Mesothelial cell of epicardium (in vitro differentiated cells): ENCODE measurements at regions not wholly inside any gene's neighbourhood (a gene's known extent, or its start where the extent isn't known, plus 50 kb on each side); places are given as distances from the start of the nearest gene placed in this dataset.

Source experiments
- DNase-seq, 2 experiments: peaks; one replicate each; pipeline ENCODE4 v3.0.0; 2021; ENCODE audit warnings: low spot score in 2 of 2; ENCODE audit not compliant: unreplicated experiment in 2 of 2
- H3K27ac Mint-ChIP-seq: 2 replicates; pipeline ENCODE4 v1.8.0; 2021; ENCODE audit warnings: mixed read lengths
- H3K27me3 Mint-ChIP-seq: 2 replicates; pipeline ENCODE4 v1.8.0; 2021; ENCODE audit warnings: low read depth, mixed read lengths
- H3K36me3 Mint-ChIP-seq: 2 replicates; pipeline ENCODE4 v1.8.0; 2021; ENCODE audit warnings: mixed read lengths
- H3K4me1 Mint-ChIP-seq: 2 replicates; pipeline ENCODE4 v1.8.0; 2021; ENCODE audit warnings: mixed read lengths
- H3K4me3 Mint-ChIP-seq: 2 replicates; pipeline ENCODE4 v1.8.0; 2021; ENCODE audit warnings: mild to moderate bottlenecking, moderate library complexity, mixed read lengths
- H3K9me3 Mint-ChIP-seq: 2 replicates; pipeline ENCODE4 v1.8.0; 2021; ENCODE audit warnings: mixed read lengths
- TF ChIP-seq, protein P1 (sequence below): fragments of 200-600 bp; sonication (generic); IDR thresholded peaks from one replicate; pipeline ENCODE4 v1.5.0; 2021; ENCODE audit warnings: antibody characterized with exemption; ENCODE audit not compliant: unreplicated experiment

DNA sequence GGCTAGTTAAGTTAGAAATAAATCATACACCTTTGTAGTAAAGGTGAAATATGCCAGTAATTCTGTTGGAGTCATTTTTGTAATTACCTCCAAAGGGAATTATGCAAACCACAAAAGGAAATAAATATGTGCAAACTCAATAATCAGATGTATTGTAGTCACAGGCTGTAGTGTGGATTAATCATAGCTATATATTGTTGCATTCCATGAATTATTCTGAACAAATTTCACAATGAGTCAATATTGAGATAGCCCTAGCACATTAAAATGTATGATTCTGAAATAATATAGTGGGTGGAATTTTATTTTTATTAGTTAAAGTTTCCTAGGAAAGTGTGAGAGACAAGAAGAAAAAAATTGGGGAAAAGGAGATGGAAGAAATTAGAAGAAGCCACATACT, 790.5 kb upstream of the PCDH20 start:
- Mint-ChIP-seq H3K4me3 (no peak overlapping the region), H3K36me3 (no peaks in the 10 kb centered on the region), H3K27me3 (no peaks in the 10 kb centered on the region), H3K9me3 (peaks cover 15% of the 10 kb centered on the region), H3K27ac (no peak overlapping the region), H3K4me1 (no peaks in the 10 kb centered on the region)
- TF ChIP-seq, protein P1, sequence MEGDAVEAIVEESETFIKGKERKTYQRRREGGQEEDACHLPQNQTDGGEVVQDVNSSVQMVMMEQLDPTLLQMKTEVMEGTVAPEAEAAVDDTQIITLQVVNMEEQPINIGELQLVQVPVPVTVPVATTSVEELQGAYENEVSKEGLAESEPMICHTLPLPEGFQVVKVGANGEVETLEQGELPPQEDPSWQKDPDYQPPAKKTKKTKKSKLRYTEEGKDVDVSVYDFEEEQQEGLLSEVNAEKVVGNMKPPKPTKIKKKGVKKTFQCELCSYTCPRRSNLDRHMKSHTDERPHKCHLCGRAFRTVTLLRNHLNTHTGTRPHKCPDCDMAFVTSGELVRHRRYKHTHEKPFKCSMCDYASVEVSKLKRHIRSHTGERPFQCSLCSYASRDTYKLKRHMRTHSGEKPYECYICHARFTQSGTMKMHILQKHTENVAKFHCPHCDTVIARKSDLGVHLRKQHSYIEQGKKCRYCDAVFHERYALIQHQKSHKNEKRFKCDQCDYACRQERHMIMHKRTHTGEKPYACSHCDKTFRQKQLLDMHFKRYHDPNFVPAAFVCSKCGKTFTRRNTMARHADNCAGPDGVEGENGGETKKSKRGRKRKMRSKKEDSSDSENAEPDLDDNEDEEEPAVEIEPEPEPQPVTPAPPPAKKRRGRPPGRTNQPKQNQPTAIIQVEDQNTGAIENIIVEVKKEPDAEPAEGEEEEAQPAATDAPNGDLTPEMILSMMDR, result no peak
- no peak for DNase-seq

DNA sequence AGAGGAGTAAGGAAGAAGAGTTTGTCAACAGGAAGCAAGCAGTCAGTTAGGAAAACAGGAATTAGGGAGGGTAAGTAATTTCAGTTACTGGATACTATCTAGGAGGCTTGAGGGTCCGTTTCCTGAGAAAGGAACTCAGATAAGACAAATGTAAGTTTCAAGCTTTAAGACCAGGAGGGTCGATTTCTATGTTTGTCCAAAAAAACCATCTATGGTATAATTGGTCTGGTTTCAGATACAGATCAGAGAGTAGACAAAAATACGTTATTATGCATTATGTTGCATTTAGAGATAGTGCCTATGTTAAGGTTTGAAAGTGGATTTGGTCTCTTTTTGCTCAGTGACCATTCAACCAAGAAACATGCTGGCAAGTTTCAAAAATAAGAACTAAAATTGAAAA, 789.6 kb upstream of the PCDH20 start:
- no peak overlapping the region for H3K4me3 Mint-ChIP-seq
- H3K4me1 Mint-ChIP-seq, result no peaks in the 10 kb centered on the region
- no peaks in the 10 kb centered on the region for H3K27me3 Mint-ChIP-seq
- no peak overlapping the region for H3K27ac Mint-ChIP-seq
- peaks cover 15% of the 10 kb centered on the region for H3K9me3 Mint-ChIP-seq
- TF ChIP-seq, protein P1, result no peak
- H3K36me3 Mint-ChIP-seq, result no peaks in the 10 kb centered on the region
- no peak for DNase-seq

DNA sequence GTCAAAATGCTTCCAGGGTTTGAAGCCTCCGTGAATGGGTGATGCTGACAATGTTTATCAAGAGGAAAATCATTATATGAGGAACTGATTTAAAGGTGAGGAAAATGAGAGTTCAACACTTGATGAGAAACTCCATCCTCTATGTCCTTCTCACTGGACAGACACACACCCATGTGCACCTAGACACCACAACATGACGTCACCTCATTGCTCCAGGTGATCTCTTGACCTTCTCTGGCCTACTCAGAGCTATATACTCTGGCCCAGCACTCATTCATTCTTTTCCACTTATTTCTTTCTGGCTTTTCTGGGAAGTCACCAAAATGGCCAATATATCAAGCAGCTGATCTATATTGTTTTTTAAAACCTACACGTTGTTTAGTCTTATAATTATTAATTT, 778.7 kb upstream of the PCDH20 start:
- H3K9me3 Mint-ChIP-seq, result no peaks in the 10 kb centered on the region
- TF ChIP-seq, protein P1, result no peak
- H3K27me3 Mint-ChIP-seq, result no peaks in the 10 kb centered on the region
- H3K27ac Mint-ChIP-seq, result no peak overlapping the region
- no peaks in the 10 kb centered on the region for H3K36me3 Mint-ChIP-seq
- no peak overlapping the region for H3K4me3 Mint-ChIP-seq
- H3K4me1 Mint-ChIP-seq, result peaks cover 9% of the 10 kb centered on the region
- DNase-seq, result no peak

- Mint-ChIP-seq H3K36me3 (no peaks in the 10 kb centered on the region), H3K4me3 (no peak overlapping the region), H3K9me3 (no peaks in the 10 kb centered on the region), H3K4me1 (peaks cover 9% of the 10 kb centered on the region), H3K27ac (no peak overlapping the region), H3K27me3 (no peaks in the 10 kb centered on the region)
- TF ChIP-seq, protein P1, result no peak
- DNase-seq, result no peak
These were observed 778.3 kb upstream of the PCDH20 start for GRCh38 chr13:62193919-62194318.

- Mint-ChIP-seq H3K27me3 (no peaks in the 10 kb centered on the region), H3K36me3 (no peaks in the 10 kb centered on the region), H3K27ac (no peak overlapping the region), H3K4me1 (no peaks in the 10 kb centered on the region), H3K4me3 (no peak overlapping the region), H3K9me3 (no peaks in the 10 kb centered on the region)
- no peak for DNase-seq
- TF ChIP-seq, protein P1, result no peak
These were observed 770.1 kb upstream of the PCDH20 start for GRCh38 chr13:62185631-62186255.

DNA sequence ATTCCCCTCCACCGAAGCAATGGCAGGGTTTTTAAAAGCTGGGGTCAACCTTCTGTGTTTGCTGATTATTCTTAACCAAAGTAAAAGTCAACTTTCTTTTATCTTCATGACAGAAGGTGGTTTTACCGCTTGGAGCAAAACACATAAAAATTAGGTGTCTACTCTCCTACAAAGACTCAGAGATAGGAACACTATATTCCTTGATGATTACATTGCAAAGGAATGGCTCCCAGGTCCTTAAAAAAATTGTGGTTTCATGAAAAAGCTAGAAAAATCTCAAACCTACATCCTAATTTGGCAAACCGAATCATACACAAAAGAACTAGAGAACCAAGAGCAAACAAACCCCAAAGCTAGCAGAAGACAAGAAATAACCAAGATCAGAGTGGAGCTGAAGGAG, 760.4 kb upstream of the PCDH20 start:
- Mint-ChIP-seq H3K36me3 (no peaks in the 10 kb centered on the region), H3K4me1 (no peaks in the 10 kb centered on the region), H3K9me3 (peaks cover 29% of the 10 kb centered on the region), H3K27ac (no peak overlapping the region), H3K27me3 (no peaks in the 10 kb centered on the region), H3K4me3 (no peak overlapping the region)
- no peak for DNase-seq
- TF ChIP-seq, protein P1, result no peak
